Liver (tissue), 8 donors: ENCODE measurements at regions not wholly inside any gene's neighbourhood (a gene's known extent, or its start where the extent isn't known, plus 50 kb on each side); places are given as distances from the start of the nearest gene placed in this dataset.
A peak's percentile ranks its signal among the peaks of the same experiment; 100 is the strongest.

Source experiments
- DNase-seq: peaks from one replicate; pipeline ENCODE4 v3.0.0-alpha.2; 2017; ENCODE audit warnings: low spot score
- H3K27ac ChIP-seq, 2 donors: one replicate each; pipeline ENCODE4 v1.7.0; 2013; ENCODE audit warnings: inconsistent platforms in 2 of 2, low read length in 2 of 2, control low read depth in 1 of 2, low read depth in 1 of 2, mild to moderate bottlenecking in 1 of 2
- H3K27me3 ChIP-seq, 4 donors: one replicate each; pipeline versions ENCODE4 v1.6.1 to v1.7.0; 2013; ENCODE audit warnings: low read length in 3 of 4, inconsistent platforms in 1 of 4, mild to moderate bottlenecking in 1 of 4, moderate library complexity in 1 of 4; ENCODE audit not compliant: control insufficient read depth in 4 of 4, insufficient read depth in 4 of 4
- H3K36me3 ChIP-seq, 4 donors: one replicate each; pipeline versions ENCODE4 v1.6.1 to v1.7.0; 2013; ENCODE audit warnings: low read length in 3 of 4, mild to moderate bottlenecking in 3 of 4, low read depth in 1 of 4, moderate library complexity in 1 of 4; ENCODE audit not compliant: control insufficient read depth in 4 of 4, insufficient read depth in 3 of 4
- H3K4me1 ChIP-seq, 4 donors: one replicate each; pipeline versions ENCODE4 v1.6.1 to v1.7.0; 2013; ENCODE audit warnings: low read length in 3 of 4, mild to moderate bottlenecking in 3 of 4, moderate library complexity in 1 of 4; ENCODE audit not compliant: control insufficient read depth in 4 of 4, insufficient read depth in 4 of 4
- H3K4me3 ChIP-seq, 3 donors: one replicate each; pipeline versions ENCODE4 v1.6.1 to v1.7.0; 2013; ENCODE audit warnings: low read length in 3 of 3, control low read depth in 1 of 3, low read depth in 1 of 3, mild to moderate bottlenecking in 1 of 3
- H3K9ac ChIP-seq, 2 donors: one replicate each; pipeline ENCODE4 v1.7.0; 2013; ENCODE audit warnings: low read length in 2 of 2, mild to moderate bottlenecking in 2 of 2, moderate library complexity in 2 of 2, control low read depth in 1 of 2, low read depth in 1 of 2
- H3K9me3 ChIP-seq, 4 donors: one replicate each; pipeline versions ENCODE4 v1.6.1 to v1.7.0; 2013; ENCODE audit warnings: low read length in 3 of 4; ENCODE audit not compliant: control insufficient read depth in 4 of 4
- ATF3 ChIP-seq: IDR thresholded peaks from 2 replicates; pipeline ENCODE4 v1.6.1; 2016; ENCODE audit warnings: antibody characterized with exemption
- CTCF ChIP-seq: fragments of 150-350 bp; IDR thresholded peaks from 2 replicates; pipeline ENCODE4 v1.5.1; 2017; ENCODE audit warnings: improper control_type of control experiment, low read depth, low read length; ENCODE audit not compliant: missing input control
- EGR1 ChIP-seq, 2 donors: IDR thresholded peaks; 2 replicates each; pipeline ENCODE4 v1.6.1; 2016 to 2018; ENCODE audit warnings: antibody characterized with exemption in 2 of 2, low read depth in 2 of 2
- FOXA1 ChIP-seq: IDR thresholded peaks from 2 replicates; pipeline ENCODE4 v1.6.1; 2016; ENCODE audit warnings: antibody characterized with exemption
- FOXA2 ChIP-seq: IDR thresholded peaks from 2 replicates; pipeline ENCODE4 v1.6.1; 2016; ENCODE audit warnings: antibody characterized with exemption
- GABPA ChIP-seq, 2 donors: IDR thresholded peaks in 1 of 2; conservative IDR thresholded peaks in 1 of 2; 2 replicates each; pipeline ENCODE4 v1.6.1; 2016; ENCODE audit warnings: antibody characterized with exemption in 2 of 2, mild to moderate bottlenecking in 1 of 2, moderate library complexity in 1 of 2
- HNF4A ChIP-seq, 2 donors: conservative IDR thresholded peaks; 2 replicates each; pipeline ENCODE4 v1.6.1; 2016; ENCODE audit warnings: antibody characterized with exemption in 2 of 2, mild to moderate bottlenecking in 2 of 2
- HNF4G ChIP-seq: IDR thresholded peaks from 2 replicates; pipeline ENCODE4 v1.6.1; 2016; ENCODE audit warnings: antibody characterized with exemption
- JUND ChIP-seq, 2 donors: IDR thresholded peaks; 2 replicates each; pipeline ENCODE4 v1.6.1; 2016; ENCODE audit warnings: antibody characterized with exemption in 2 of 2
- MAX ChIP-seq: IDR thresholded peaks from 2 replicates; pipeline ENCODE4 v1.6.1; 2016; ENCODE audit warnings: antibody characterized with exemption
- RAD21 ChIP-seq, 2 donors: IDR thresholded peaks; 2 replicates each; pipeline ENCODE4 v1.6.1; 2016; ENCODE audit warnings: antibody characterized with exemption in 2 of 2, mild to moderate bottlenecking in 2 of 2
- REST ChIP-seq: IDR thresholded peaks from 2 replicates; pipeline ENCODE4 v1.6.1; 2016; ENCODE audit warnings: antibody characterized with exemption, mild to moderate bottlenecking
- RXRA ChIP-seq, 2 donors: IDR thresholded peaks; 2 replicates each; pipeline ENCODE4 v1.6.1; 2017 to 2018; ENCODE audit warnings: antibody characterized with exemption in 2 of 2, mild to moderate bottlenecking in 1 of 2
- SP1 ChIP-seq: IDR thresholded peaks from 2 replicates; pipeline ENCODE4 v1.6.1; 2018; ENCODE audit warnings: antibody characterized with exemption, mild to moderate bottlenecking
- TAF1 ChIP-seq: conservative IDR thresholded peaks from 2 replicates; pipeline ENCODE4 v1.6.1; 2016; ENCODE audit warnings: antibody characterized with exemption, mild to moderate bottlenecking
- YY1 ChIP-seq: IDR thresholded peaks from 2 replicates; pipeline ENCODE4 v1.6.1; 2016; ENCODE audit warnings: antibody characterized with exemption, mild to moderate bottlenecking
- ZBTB33 ChIP-seq: IDR thresholded peaks from 2 replicates; pipeline ENCODE4 v1.6.1; 2016; ENCODE audit warnings: antibody characterized with exemption
- WGBS: extraction: QIAGEN DNeasy Blood & Tissue Kit; methylation state at CpG from one replicate; pipeline ENCODE4 v1.1.7; 2013; 5-methylcytosine and 5-hydroxymethylcytosine counted together
- donor health status: healthy.
- donor health status: healthy.
- donor health status: healthy.
- donor health status: healthy.
- donor health status: healthy.

- Histone ChIP-seq H3K9ac (no peak overlapping the region), H3K27me3 (no peaks in the 10 kb centered on the region), H3K27ac (no peak overlapping the region), H3K4me3 (no peak overlapping the region), H3K4me1 (peaks cover 0 to 8% (median 3%) of the 10 kb centered on the region in 4 donors), H3K9me3 (no peaks in the 10 kb centered on the region), H3K36me3 (no peaks in the 10 kb centered on the region)
- WGBS, result 78% methylated on average over 1 of the region's 1 CpG
- TF ChIP-seq RXRA (IDR thresholded peaks at IDR 0.05) (no peak), CTCF (no peak), ATF3 (no peak), REST (no peak), FOXA1 (no peak), EGR1 (IDR thresholded peaks at IDR 0.05; ENCODE audit: low read depth in 2 of 2) (no peak), MAX (no peak), GABPA (IDR thresholded peaks at IDR 0.05 in 1 of 2, conservative IDR thresholded peaks at IDR 0.05 in 1 of 2) (no peak)
- no peak for DNase-seq
These were observed 289.1 kb upstream of the SUCLG2 start for GRCh38 chr3:67943546-67943945.

GRCh38 chr3:67941433-67942030 lies 287.1 kb upstream of the SUCLG2 start:
- Histone ChIP-seq H3K9me3 (no peaks in the 10 kb centered on the region), H3K4me1 (peaks cover 0 to 10% (median 7%) of the 10 kb centered on the region in 4 donors), H3K27me3 (no peaks in the 10 kb centered on the region), H3K36me3 (no peaks in the 10 kb centered on the region), H3K4me3 (no peak overlapping the region), H3K9ac (no peak overlapping the region), H3K27ac (peak overlapping the region; percentile 81 to 87)
- 93% methylated on average over 3 of the region's 3 CpGs for WGBS
- no peak for DNase-seq
- TF ChIP-seq ATF3, result no peak
- no peak for TF ChIP-seq MAX
- TF ChIP-seq GABPA (IDR thresholded peaks at IDR 0.05 in 1 of 2, conservative IDR thresholded peaks at IDR 0.05 in 1 of 2), result no peak
- no peak for TF ChIP-seq JUND (IDR thresholded peaks at IDR 0.05)
- TF ChIP-seq FOXA2, result no peak
- no peak for TF ChIP-seq ZBTB33
- TF ChIP-seq HNF4G, result no peak
- TF ChIP-seq YY1, result no peak
- TF ChIP-seq SP1, result no peak
- no peak for TF ChIP-seq HNF4A (conservative IDR thresholded peaks at IDR 0.05)
- TF ChIP-seq FOXA1, result no peak
- no peak for TF ChIP-seq RAD21 (IDR thresholded peaks at IDR 0.05)
- no peak for TF ChIP-seq TAF1
- no peak for TF ChIP-seq CTCF
